ENCODE measurements at regions not wholly inside any gene's neighbourhood (a gene's known extent, or its start where the extent isn't known, plus 50 kb on each side); places are given as distances from the start of the nearest gene placed in this dataset.
"Not testable (repeated sequence)": the region's sequence is repeated elsewhere in the genome, so short reads cannot be mapped to it uniquely, and the experiment has no call there.

DNA sequence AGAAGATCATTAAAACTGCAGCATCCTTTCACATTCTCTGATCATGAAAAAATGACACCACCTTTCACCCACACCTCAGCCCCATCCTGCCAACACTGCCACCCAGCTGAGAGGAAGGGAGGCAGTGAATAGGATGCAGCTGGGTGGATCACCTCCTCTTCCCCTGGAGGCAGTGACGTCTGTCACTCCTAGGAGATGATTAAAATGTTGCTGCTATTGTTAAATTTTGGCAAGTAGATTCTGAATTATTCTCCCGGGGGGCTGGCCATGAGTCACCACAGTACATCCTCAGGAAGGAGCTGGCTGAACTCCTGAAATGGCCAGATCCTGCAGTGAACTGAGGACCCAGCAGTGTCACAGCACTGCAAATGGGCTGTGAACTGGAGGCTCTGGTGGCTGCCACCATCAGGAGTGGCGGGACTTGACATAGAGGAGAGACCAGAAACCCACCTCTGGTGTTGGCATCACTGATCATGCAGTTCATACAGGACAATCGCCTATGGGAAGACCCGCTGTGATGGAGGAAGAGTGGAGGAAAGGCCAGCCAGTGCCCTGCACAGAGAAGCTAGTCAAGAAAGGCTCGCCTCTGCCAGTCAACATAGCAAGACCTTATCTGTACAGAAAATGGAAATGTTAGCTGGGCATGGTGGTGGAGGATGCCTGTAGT lies 199.1 kb downstream of the FAM43A start:
- DNase-seq (ENCODE audit: low read depth): no peak

- DNase-seq (ENCODE audit: low read depth): no peak
Measured at GRCh38 chr3:194885766-194886165, 200.1 kb downstream of the FAM43A start.

DNA sequence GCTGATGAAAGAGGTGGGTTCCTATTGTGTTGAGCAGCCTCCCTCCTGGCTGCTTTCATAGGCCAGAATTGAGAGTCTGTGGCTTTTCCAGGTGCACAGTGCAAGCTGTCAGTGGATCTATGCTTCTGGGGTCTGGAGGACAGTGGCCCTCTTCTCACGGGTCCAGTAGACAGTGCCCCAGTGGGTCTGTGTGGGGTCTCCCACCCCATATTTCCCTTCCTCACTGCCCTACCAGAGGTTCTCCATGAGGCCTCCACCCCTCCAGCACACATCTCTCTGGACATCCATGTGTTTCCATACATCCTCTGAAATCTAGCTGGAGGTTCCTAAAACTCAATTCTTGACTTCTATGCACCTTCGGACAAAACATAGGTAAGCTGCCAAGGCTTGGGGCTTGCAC lies 201.2 kb downstream of the FAM43A start:
- no peak for DNase-seq (ENCODE audit: low read depth)

DNA sequence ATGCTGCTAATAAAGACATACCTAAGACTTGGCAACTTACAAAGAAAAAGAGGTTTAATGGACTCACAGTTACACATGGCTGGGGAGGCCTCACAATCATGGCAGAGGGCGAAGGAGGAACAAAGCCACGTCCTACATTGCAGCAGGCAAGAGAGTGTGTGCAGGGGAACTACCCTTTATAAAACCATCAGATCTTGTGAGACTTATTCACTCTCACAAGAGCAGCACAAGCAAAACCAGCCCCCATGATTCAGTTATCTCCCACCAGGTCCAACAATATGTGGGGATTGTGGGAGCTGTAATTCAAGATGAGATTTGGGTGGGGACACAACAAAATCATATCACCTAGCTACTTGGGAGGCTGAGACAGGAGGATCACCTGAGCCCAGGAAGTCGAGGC lies 202.4 kb downstream of the FAM43A start:
- DNase-seq (ENCODE audit: low read depth): not testable (repeated sequence)

DNA sequence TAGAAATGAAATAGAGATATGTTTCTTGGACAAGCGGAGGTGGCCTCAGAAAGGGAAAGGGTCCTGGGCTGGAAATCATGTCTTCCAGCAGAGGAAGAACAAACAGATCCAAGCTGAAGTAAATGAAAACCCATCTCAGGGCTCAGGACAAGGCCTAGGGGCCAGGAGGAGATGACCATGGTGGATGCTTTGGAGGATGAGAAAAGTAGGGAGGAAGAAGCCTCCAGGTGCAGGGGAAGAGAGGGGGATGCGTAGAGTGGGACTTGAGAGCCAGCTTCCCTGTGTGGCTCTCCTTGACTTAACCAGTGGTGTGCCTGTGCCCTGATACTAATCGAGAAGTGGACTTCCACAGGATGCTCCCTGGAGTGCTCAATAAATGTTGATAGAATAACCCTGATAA lies 203.2 kb downstream of the FAM43A start:
- DNase-seq (ENCODE audit: low read depth): no peak

GRCh38 chr3:194890091-194890490 lies 204.4 kb downstream of the FAM43A start:
- DNase-seq (ENCODE audit: low read depth): no peak

GRCh38 chr3:194893121-194893987 lies 207.7 kb downstream of the FAM43A start:
- no peak for DNase-seq (ENCODE audit: low read depth)

- no peak for DNase-seq (ENCODE audit: low read depth)
Measured at GRCh38 chr3:194894538-194894937, 208.9 kb downstream of the FAM43A start.

- DNase-seq (ENCODE audit: low read depth): no peak
Measured at GRCh38 chr3:194900854-194901522, 215.3 kb downstream of the FAM43A start.

DNA sequence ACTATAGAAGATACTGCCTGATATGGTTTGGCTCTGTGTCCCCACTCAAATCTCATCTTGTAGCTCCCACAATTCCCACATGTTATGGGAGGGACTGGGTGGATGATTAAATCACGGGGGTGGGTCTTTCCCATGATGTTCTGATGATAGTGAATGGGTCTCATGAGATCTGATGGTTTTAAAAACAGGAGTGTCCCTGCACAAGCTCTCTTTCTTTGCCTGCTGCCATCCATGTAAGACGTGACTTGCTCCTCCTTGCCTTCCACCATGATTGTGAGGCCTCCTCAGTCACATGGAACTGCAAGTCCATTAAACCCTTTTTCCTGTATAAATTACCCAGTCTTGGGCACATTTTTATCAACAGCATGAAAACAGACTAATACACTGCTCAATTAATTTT lies 217.8 kb downstream of the FAM43A start:
- not testable (repeated sequence) for DNase-seq (ENCODE audit: low read depth)

DNA sequence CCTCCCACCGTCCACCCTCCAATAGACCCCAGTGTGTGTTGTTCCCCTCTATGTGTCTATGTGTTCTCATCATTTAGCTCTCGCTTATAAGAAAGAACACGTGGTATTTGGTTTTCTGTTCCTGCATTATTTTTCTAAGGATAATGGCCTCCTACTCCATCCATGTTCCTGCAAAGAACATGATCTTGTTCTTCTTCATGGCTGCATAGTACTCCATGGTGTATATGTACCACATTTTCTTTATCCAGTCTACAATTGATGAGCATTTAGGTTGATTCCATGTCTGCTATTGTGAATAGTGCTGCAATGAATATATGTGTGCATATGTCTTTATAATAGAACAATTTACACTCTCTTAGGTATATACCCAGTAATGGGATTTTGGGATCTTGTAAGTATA lies 219.3 kb downstream of the FAM43A start:
- not testable (repeated sequence) for DNase-seq (ENCODE audit: low read depth)

DNA sequence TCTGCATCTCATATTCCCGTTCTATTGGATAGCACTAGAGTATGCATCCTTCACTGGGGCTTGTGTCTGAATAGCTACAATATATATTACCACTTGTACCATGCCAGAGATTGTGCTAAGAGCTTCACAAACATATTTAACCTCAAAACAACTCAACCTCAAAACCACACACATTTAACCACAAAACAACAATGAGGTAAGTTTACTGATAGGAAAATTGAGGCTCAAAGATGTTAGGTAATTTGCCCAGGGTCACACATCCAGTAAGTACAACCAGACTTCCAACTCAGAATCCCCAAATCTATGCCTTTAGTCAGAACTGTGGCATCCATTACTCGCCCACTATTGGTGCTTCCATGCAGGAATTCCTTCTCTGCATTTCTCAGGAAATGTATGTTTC lies 220.0 kb downstream of the FAM43A start:
- DNase-seq (ENCODE audit: low read depth): no peak

- no peak for DNase-seq (ENCODE audit: low read depth)
Measured at GRCh38 chr3:194906229-194906629, 220.5 kb downstream of the FAM43A start.

- no peak for DNase-seq (ENCODE audit: low read depth)
Measured at GRCh38 chr3:194906970-194907629, 221.4 kb downstream of the FAM43A start.

DNA sequence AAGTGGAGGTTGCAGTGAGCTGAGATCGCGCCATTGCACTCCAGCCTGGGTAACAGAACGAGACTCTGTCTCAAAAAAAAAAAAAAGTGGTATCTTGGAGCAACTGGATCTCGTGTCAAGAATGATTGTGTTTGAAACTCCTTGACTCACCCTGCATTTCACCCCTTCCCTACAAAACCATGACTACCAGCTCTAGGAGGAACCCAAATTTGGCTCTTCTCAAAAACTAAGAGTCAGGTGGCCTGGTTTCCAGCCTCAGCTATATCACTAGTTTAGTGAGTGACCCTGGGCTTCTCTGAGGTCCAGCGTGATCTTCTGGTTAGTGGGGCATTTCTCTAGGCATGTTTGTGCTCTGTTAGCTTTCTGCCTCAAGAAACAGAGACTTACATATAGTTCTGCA lies 222.1 kb downstream of the FAM43A start:
- no peak for DNase-seq (ENCODE audit: low read depth)

GRCh38 chr3:194908496-194908895 lies 222.8 kb downstream of the FAM43A start:
- no peak for DNase-seq (ENCODE audit: low read depth)

DNA sequence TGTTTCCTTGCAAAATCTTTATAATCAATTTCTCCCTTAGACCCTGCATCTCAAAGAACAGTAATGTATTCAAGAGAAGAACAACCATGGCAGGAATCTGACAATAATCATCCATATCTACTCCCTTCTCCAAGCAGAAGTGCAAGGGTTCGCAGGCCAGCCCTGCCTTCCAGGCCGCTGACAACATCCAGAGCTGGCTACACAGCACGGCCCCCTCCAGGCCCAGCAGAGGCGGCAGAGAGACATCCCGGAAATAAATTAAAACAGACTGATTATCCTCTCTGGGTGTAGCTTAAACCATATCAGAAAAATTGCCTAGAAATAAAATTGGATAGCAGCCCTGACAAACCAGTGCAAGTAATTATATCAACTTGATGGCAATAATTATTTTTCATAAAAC lies 223.3 kb downstream of the FAM43A start:
- DNase-seq (ENCODE audit: low read depth): no peak

DNA sequence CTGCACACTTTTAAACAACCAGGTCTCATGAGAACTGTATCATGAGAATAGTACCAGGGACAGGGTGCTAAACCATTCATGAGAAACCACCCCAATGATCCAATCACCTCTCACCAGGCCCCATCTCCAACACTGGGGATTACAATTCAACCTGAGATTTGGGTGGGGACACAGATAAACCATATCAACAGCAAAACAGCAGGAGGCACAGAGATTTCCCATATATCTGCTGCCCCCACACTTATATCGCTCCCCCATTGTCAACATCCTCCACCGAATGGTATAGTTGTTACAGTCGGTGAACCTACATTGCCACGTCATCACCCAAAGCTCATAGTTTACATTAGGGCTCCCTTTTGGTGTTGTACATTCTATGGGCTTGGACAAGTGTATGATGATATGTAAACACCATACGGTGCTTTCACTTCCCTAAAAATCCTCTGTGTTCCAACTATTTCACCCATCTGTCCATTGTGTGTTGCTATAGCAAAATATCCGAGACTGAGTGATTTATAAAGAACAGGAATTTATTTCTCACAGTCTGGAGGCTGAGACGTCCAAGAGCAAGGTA lies 224.8 kb downstream of the FAM43A start:
- no peak for DNase-seq (ENCODE audit: low read depth)

- DNase-seq (ENCODE audit: low read depth): no peak
Measured at GRCh38 chr3:194913316-194913715, 227.6 kb downstream of the FAM43A start.

DNA sequence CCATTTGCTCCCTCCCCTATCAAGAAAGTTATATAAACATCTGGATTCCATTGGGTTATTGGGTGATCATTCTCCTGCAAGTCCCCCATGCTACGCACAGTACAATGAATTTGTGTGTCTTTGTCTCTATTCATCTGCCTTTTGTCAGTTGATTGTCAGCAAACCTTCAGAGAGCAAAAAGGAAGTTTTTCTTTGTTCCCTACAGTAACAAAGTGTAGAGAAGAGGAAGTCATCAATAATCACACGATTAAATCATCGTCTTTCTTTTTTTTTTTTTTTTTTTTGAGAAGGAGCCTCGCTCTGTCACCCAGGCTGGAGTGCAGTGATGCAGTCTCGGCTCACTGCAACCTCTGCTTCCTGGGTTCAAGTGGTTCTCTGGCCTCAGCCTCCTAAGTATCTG lies 239.2 kb downstream of the FAM43A start:
- DNase-seq (ENCODE audit: low read depth): not testable (repeated sequence)

- DNase-seq (ENCODE audit: low read depth): no peak
Measured at GRCh38 chr3:194925614-194926013, 239.9 kb downstream of the FAM43A start.

- no peak for DNase-seq (ENCODE audit: low read depth)
Measured at GRCh38 chr3:194928227-194928626, 242.5 kb downstream of the FAM43A start.
